Ishikawa (cell line): ENCODE measurements at regions not wholly inside any gene's neighbourhood (a gene's known extent, or its start where the extent isn't known, plus 50 kb on each side); places are given as distances from the start of the nearest gene placed in this dataset.

Experiments used
- CEBPB ChIP-seq: IDR thresholded peaks from 2 replicates; pipeline ENCODE4 v1.6.1; 2012
- CREB1 ChIP-seq: IDR thresholded peaks from 2 replicates; pipeline ENCODE4 v1.6.1; 2012; ENCODE audit warnings: low read depth
- EGR1 ChIP-seq: IDR thresholded peaks from 2 replicates; pipeline ENCODE4 v1.6.1; 2012
- EP300 ChIP-seq: IDR thresholded peaks from 2 replicates; pipeline ENCODE4 v1.6.1; 2012; ENCODE audit warnings: borderline replicate concordance
- FOXM1 ChIP-seq: IDR thresholded peaks from 2 replicates; pipeline ENCODE4 v1.6.1; 2012; ENCODE audit warnings: low read depth, borderline replicate concordance
- NFIC ChIP-seq: IDR thresholded peaks from 2 replicates; pipeline ENCODE4 v1.6.1; 2012
- RAD21 ChIP-seq: IDR thresholded peaks from 2 replicates; pipeline ENCODE4 v1.6.1; 2012; ENCODE audit warnings: low read depth
- TAF1 ChIP-seq: IDR thresholded peaks from 2 replicates; pipeline ENCODE4 v1.6.1; 2012; ENCODE audit warnings: low read depth, mild to moderate bottlenecking
- TCF12 ChIP-seq: IDR thresholded peaks from 2 replicates; pipeline ENCODE4 v1.6.1; 2012; ENCODE audit warnings: low read depth
- TEAD4 ChIP-seq: IDR thresholded peaks from 2 replicates; pipeline ENCODE4 v1.6.1; 2012
- YY1 ChIP-seq: IDR thresholded peaks from 2 replicates; pipeline ENCODE4 v1.6.1; 2012; ENCODE audit warnings: low read depth
- TF ChIP-seq, protein P1 (sequence below): IDR thresholded peaks from 2 replicates; pipeline ENCODE4 v1.6.1; 2012
- TF ChIP-seq, protein P2 (sequence below): IDR thresholded peaks from 2 replicates; pipeline ENCODE4 v1.6.1; 2012; ENCODE audit warnings: low read depth, mild to moderate bottlenecking
- TF ChIP-seq, protein P3 (sequence below): IDR thresholded peaks from 2 replicates; pipeline ENCODE4 v1.6.1; 2012

DNA sequence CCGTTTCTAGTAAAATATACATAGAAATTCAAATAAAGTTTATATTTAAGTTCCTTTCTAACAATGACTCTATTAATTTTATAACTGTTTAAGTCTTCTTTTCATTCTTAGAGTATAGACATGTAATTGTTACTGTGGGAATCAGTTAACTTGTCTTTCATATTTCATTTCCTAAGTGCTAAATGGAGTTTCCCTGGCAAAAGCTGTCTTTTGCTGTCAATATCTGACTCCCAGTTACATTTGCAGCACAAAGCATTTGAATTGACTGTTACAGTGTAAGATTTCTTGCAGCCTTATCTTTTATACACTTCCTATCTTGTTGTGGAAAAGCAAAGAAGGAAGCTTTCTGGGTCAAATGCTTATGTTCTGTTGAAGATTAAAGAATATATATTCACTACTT lies 1026.3 kb downstream of the CDH9 start:
- no peak for TF ChIP-seq EP300
- no peak for TF ChIP-seq TCF12
- TF ChIP-seq, protein P1, sequence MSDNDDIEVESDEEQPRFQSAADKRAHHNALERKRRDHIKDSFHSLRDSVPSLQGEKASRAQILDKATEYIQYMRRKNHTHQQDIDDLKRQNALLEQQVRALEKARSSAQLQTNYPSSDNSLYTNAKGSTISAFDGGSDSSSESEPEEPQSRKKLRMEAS: no peak
- TF ChIP-seq YY1: no peak
- TF ChIP-seq NFIC: no peak
- TF ChIP-seq RAD21: no peak
- no peak for TF ChIP-seq CREB1
- TF ChIP-seq TAF1: no peak
- TF ChIP-seq, protein P2, sequence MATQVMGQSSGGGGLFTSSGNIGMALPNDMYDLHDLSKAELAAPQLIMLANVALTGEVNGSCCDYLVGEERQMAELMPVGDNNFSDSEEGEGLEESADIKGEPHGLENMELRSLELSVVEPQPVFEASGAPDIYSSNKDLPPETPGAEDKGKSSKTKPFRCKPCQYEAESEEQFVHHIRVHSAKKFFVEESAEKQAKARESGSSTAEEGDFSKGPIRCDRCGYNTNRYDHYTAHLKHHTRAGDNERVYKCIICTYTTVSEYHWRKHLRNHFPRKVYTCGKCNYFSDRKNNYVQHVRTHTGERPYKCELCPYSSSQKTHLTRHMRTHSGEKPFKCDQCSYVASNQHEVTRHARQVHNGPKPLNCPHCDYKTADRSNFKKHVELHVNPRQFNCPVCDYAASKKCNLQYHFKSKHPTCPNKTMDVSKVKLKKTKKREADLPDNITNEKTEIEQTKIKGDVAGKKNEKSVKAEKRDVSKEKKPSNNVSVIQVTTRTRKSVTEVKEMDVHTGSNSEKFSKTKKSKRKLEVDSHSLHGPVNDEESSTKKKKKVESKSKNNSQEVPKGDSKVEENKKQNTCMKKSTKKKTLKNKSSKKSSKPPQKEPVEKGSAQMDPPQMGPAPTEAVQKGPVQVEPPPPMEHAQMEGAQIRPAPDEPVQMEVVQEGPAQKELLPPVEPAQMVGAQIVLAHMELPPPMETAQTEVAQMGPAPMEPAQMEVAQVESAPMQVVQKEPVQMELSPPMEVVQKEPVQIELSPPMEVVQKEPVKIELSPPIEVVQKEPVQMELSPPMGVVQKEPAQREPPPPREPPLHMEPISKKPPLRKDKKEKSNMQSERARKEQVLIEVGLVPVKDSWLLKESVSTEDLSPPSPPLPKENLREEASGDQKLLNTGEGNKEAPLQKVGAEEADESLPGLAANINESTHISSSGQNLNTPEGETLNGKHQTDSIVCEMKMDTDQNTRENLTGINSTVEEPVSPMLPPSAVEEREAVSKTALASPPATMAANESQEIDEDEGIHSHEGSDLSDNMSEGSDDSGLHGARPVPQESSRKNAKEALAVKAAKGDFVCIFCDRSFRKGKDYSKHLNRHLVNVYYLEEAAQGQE: no peak
- no peak for TF ChIP-seq CEBPB
- no peak for TF ChIP-seq TEAD4
- TF ChIP-seq FOXM1: no peak
- no peak for TF ChIP-seq EGR1
- TF ChIP-seq, protein P3, sequence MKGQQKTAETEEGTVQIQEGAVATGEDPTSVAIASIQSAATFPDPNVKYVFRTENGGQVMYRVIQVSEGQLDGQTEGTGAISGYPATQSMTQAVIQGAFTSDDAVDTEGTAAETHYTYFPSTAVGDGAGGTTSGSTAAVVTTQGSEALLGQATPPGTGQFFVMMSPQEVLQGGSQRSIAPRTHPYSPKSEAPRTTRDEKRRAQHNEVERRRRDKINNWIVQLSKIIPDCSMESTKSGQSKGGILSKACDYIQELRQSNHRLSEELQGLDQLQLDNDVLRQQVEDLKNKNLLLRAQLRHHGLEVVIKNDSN: no peak
